HG03025 (cell line): ENCODE measurements at regions not wholly inside any gene's neighbourhood (a gene's known extent, or its start where the extent isn't known, plus 50 kb on each side); places are given as distances from the start of the nearest gene placed in this dataset.
"Not testable (repeated sequence)": the region's sequence is repeated elsewhere in the genome, so short reads cannot be mapped to it uniquely, and the experiment has no call there.

Experiments used
- ATAC-seq: cut with Tn5 transposase; IDR thresholded peaks from one replicate; pipeline ENCODE4 v1.9.1; 2021; ENCODE audit warnings: mild to moderate bottlenecking, moderate library complexity; ENCODE audit not compliant: unreplicated experiment, low FRiP score

DNA sequence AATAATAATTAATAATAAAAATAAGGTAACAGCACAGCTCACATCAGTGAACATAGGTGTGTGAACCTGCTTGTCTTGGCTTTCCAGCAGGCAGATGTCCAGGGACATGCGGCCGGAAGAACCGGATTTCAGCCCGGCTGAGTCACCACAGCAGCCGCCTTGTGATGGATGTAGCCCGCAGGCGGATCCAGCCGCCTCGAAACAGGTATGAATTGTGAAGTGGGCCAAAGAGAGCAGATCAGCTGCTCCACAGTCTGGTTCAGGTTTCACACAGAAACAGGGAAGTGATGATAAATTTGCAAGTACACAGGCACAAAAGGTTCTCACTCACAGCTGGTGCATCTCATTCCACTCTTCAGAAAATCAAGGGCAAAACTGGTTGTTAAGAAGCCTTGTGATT lies 55.1 kb downstream of the ID4 start:
- no peak for ATAC-seq

DNA sequence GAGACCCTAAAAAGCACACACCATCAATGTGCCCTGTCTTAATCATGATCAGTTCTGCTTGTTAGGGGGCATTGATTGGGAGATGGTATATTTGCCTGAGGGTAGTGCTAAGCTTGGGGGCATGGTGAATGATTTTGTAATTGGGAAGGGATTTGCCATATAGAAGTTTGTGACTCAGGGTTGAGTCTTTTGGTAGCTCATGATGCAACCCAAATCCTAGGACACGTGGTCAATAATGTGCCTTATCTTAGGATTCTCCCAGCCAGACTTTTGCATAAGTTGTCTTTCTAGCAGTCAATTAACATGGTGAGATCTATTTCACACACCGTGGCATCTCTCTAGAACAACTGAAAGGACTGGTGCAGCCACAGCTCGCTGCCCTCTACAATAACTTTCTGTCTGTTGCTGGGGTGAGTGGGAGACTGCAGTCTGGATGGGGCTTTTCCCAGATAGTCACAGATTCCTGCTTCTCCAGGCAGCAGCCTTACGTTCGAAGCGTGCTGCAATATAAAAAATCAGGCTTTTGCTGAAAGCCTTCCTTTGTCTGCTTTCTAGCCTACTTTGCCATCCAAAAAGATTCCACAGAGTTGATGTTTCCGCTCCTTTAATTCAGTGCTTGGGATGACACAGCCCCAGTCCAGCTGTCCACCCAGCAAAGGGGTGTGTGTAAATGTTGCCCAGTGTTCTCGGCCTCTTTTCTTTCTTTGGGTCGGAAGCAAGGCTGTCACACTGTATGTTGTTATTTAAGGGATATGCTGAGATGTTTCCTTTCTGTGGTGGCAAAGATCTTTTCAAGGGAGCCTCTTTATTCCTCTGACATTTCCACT lies 58.9 kb downstream of the ID4 start:
- ATAC-seq: no peak

DNA sequence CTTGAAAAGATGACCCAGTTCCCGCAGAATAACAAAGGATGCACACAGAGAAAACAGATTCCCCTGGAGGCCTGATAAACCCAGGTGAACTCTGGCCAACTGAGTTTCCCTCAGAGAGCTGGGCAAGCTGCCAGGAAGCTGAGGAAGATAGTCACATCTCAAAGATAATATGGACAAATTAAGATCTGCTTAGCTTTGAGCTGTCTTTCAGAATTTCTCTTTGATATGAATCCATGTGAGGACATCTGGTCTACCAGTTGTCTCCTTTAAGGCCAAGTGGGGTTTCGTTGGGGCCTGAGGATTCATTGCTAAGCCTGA lies 59.5 kb downstream of the ID4 start:
- ATAC-seq: no peak

DNA sequence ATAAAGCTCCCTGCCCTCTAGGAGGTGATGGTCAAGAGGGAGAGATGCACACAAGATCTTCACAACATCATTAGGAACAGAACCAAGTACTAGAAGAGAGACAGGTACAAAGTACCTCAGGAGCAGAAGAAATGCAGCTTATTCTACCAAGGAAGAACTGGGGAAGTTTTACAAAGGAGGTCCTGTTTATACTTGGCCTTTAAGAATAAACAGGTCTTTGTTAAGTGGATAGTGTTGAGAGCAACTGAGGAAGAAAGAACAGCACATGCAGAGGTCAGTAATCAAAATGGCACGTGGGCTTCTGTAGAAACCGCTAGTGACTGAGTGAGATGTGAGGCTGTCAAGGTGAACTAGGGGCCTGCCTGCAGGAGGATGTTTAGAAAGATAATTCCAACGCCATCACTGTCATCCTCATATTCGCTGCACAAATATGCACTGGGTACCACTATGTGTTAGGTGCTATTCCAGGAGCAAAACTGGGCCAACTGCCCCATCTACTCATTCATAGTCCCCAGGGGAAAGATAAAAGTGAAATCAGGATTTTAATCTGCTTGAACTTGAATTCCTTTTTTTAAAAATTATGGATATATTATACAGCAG lies 61.1 kb downstream of the ID4 start:
- ATAC-seq: no peak

DNA sequence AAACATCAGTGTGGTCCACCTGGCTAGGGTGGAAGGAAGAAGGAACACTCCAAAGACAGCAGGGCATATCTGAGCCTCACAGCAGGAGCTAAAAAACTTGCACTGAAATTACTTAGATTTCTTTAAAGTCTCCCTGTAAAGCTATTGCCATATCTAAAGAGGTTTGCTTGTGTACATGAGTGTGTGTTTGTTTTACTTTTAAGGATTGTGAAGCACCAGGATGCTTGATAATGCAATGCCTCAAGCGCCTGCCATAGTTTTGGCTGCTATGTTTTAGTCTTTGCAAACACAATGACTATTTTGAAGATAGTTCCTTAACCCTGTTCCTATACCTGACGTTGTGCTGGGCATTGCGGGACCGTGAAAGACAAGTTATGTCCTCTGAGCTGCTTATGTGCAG lies 65.0 kb downstream of the ID4 start:
- ATAC-seq: no peak

DNA sequence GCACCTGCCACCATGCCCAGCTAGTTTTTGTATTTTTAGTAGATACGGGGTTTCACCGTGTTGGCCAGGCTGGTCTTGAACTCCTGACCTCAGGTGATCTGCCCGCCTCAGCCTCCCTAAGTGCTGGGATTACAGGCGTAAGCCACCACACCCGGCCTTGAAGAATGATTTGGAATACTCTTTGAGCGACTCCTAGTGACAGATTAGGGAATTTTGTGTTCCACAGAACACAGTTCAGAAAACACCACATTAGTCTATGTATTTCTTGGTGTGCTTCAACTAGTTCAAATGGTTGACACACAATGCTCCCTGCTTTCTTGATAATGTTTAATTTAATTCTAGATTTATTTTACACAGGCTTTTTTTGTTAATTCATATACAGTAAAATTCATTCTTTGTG lies 67.2 kb downstream of the ID4 start:
- ATAC-seq: not testable (repeated sequence)

DNA sequence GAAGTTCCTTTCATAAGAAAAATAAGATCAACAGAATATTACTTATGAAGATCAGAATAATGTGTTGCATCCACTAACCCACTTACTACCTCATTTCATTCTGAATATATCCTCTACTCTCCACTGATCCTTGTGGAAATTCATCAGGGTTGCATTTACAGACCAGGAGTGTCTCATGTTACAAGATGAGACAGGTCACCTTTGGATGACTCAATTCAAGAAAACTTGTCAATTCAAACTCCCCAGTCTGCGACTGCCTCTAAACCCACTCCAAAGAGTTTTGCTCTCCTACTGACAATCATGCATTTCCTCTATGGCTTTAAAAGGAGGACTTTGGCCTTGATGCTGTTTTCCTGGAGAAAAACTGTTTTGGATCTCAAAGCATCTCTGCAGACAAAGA lies 68.4 kb downstream of the ID4 start:
- no peak for ATAC-seq

DNA sequence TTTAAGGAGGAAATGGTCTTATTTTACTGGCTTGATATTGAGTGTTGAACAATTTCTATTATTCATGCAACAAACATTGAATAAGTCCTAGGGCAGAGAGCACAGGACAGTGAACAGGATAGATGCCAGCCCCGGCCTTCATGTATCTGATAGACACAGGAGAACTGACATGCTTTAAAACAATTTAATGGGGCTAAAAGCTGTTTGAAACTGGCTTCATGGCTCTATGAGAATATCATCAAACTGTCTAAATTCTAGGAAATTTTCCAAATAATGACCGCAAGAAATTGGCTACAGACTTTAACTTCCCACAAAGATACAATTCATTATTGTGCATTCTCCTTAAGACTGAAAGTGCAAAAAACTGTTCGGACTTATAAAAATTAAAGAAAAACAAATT lies 69.0 kb downstream of the ID4 start:
- ATAC-seq: no peak

DNA sequence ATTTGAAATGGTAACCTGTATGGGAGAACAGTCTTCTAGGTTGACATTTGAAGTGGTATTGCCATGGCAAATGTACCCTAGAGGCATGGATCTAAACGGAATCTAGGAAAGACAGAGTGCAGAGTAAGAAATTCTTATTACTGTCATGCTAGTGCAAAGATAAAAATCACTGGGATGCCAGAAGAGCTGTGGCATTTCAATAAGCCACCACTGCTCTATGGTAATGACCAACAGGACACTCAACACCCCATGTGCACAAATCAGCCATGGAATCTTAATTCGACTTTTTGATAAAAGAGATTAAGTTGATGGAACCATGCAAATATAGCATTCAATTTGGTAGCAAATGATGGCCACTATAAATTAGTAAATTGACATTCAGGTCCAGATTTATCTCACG lies 74.1 kb downstream of the ID4 start:
- ATAC-seq: no peak

DNA sequence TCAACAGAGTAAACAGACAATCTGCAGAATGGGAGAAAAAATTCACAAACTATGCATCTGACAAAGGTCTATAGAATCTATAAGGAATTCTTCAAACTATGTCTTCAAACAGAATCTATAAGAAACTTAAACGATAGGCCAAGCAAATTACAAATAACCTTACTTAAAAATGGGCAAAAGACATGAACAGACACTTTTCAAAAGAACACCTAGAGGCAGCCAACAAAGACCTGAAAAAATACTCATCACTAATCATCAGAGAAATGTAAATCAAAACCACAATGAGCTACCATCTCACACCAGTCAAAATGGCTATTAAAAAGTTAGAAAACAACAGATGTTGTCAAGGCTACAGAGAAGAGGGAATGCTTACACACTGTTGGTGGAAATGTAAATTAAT lies 81.3 kb downstream of the ID4 start:
- ATAC-seq: no peak

DNA sequence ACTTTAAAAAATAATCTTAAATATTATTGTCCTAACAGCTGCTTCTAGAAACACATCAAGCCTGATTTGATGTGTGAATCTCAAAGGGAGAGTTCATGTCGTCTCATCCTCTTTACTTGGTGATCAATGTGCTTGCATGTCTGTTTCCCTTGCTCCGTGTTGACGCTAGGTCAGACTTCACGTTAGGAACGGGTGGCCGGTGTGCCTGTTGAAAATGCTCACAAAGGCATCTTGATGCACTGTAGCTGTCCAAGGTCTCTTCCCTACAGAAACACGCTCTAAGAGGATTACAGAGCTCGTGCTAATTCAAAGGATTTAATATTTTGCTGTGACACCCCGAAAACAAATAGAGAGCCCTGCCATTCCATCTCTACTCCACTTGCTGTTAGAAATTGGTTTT lies 84.6 kb downstream of the ID4 start:
- ATAC-seq: no peak

DNA sequence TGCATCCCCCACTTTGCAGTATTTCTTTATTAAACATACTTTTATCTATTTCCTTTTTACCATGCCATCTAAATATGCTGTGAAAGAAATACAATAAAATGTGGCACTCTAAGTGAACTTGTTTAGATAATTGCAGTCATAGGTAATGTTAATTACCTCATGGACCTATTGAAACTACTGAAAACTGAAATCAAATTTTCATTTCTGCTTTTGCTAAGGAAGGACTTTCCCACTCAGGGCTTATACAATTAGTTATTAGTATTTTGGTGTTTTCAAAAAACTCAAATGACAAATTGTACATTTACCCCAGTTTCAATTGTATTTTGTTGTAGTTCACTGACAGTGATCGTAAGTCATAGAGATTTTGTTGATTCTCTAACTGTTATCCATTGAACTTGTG lies 88.4 kb downstream of the ID4 start:
- ATAC-seq: no peak

DNA sequence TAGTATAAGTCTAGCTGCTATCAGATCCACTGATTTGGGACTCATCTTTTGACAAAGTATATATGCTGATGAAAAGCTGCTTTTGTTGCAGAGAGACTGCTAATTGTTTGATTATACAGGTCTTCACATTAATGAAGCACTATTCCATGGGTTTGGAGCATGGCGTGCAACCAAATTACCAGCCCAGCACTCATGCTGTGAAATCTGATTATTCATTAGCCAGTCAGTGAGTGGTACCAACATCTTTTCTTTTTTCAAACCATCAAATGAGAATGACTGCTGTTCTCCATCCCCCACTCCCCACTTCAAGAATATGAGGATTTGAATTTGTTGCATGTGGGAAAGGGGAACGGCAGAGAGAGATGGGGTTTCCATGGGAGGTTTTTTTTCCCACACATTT lies 91.3 kb downstream of the ID4 start:
- no peak for ATAC-seq

DNA sequence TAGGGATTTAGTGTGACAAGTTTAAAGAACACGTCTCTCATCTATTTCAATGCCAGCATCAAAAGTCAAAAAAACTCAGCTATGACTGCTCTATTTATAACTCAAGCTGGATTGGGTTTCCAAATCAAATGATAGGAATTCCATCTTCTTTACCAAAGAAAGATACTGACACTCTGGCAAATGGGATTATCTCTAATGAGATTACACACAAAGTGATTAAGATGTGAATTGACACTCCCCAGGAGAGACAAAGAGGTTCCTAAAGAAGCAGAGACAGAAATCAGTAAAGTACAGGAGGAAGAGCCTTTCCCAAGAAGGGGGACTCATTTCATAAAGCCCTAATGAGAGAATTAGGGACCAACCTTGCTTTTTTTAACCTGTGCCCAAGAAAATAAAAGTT lies 92.1 kb downstream of the ID4 start:
- ATAC-seq: no peak

DNA sequence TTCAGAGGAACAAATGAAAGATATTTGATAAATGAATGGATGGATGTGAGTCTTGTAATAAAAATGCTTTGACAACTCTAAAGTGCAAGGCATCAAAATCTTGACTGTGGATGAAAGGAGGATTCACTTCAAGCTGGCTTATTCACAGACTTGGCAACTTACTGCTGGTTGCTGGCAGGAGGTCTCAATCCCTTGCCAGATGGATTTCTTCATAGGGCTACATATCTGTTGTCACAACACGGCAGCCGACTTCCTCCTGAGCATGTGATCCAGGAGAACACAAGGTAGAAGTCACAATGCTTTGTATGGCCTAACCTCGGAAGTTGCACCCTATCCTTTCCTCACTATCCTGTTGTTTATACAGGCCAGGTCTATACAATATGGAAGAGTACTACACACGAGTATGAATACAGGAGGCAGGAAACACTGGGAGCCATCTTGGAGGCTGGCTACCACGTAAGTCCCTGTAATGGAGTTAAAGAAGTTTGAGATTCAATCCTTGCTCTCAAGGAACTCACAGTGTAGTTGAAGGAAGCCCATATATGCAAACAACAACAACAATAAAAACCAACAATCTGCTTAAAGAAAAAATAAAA lies 97.9 kb downstream of the ID4 start:
- no peak for ATAC-seq

DNA sequence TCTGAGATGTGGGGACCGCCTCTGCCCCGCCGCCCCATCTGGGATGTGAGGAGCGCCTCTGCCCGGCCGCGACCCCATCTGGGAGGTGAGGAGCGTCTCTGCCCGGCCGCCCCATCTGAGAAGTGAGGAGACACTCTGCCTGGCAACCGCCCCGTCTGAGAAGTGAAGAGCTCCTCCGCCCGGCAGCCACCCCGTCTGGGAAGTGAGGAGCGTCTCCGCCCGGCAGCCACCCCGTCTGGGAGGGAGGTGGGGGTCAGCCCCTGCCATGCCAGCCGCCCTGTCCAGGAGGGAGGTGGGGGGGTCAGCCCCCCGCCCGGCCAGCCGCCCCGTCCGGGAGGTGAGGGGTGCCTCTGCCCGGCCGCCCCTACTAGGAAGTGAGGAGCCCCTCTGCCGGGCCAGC lies 102.2 kb downstream of the ID4 start:
- ATAC-seq: not testable (repeated sequence)

DNA sequence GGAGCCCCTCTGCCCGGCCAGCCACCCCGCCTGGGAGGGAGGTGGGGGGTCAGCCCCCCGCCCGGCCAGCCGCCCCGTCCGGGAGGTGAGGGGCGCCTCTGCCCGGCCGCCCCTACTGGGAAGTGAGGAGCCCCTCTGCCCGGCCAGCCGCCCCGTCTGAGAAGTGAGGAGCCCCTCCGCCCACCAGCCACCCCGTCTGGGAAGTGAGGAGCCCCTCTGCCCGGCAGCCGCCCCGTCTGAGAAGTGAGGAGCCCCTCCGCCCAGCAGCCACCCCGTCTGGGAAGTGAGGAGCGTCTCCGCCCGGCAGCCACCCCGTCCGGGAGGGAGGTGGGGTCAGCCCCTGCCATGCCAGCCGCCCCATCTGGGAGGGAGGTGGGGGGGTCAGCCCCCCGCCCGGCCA lies 102.8 kb downstream of the ID4 start:
- ATAC-seq: not testable (repeated sequence)

DNA sequence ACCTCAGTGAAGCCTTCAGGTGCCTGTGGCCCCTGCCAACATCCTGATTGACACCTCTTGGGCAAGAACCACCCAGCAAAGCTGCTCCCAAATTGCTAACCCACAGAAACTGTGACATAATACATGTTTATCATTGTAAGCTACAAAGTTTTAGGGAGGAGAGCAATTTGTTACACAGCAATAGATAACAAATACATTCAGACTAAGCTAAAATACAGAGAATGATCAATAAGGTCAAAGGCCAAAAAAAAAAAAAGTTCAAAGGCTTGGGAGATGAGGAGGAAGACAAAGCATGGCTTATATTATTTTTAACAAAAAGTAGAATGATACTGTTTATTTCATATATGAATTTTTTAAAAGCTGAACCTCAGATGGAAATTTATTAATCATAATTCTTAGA lies 105.9 kb downstream of the ID4 start:
- no peak for ATAC-seq

DNA sequence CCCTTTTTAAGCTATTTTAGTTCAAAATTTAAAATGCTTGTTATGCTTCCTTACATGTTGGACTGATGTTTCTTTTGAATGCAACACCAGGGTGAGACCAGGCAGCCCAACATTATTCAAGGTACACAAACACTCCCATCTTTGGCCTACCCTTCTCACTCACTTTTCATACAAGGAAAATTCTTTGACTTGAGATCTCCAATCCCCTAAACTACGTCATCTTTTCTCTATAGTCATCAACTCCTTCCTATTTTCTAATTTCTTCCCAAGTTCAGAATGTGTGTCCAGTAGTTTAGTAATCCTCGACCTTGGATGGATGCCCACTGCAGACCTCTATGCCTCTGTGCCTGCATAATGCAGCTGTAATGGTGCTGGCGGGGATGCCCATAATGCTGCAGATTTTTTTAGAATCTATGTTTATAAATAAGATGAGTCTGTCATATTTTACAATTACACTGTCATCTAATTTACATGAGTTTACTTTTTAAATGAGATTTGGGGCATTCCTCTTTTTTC lies 108.7 kb downstream of the ID4 start:
- ATAC-seq: no peak

DNA sequence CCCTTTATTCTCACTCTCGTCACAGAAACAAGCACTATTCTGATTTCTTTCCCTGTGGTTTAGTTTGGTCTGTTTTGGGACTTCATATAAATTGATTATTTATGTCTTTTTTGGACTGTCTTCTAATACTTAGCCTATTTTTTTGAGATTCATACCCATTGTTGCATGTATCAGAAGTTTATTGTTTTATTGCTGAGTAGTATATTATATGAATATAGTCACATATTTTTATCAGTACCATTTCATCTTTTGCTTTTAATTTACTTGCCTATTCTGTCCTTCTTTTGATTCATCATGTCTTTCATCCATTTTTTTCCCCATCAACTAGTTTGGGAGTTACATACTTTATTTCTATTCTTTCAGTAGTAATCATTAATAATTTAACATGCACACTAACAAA lies 112.0 kb downstream of the ID4 start:
- no peak for ATAC-seq

DNA sequence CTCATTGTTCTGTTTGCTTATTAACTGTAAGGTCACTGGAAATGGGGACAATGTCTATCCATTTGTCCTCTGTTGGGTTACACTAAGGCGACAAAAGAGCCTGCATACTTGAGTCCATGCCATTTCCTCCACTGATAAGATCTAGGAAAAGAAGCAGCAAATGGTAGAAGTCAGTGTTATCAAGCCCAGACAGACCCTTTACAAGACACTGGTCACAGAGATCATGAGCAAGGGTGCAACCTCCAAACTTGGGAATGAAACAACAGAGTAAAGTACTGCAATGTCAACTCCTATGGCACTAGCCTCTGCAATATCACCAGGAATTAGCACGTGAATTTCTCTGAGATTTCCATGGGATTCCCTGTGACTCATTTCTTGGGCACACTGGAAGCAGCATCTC lies 126.9 kb downstream of the ID4 start:
- ATAC-seq: no peak

DNA sequence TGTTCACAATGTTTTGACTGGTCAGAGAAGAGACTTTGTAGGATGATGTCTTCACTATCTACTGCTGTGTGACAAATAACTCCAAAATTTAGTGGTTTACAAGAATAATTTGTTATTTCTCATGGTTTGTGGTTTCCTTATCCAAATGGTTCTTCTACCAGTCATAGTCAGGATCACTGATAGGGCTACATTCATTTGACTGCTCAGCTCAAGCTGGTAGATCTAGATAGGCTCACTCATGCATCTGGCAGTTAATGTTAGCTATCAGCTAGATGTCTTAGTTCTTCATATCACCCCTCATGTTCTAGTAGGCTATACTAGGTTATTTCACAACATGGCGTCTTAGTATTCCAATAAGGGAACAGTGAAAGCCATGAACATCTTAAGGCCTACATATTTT lies 131.0 kb downstream of the ID4 start:
- ATAC-seq: no peak
